Memory B cell (primary cell): ENCODE measurements at regions not wholly inside any gene's neighbourhood (a gene's known extent, or its start where the extent isn't known, plus 50 kb on each side); places are given as distances from the start of the nearest gene placed in this dataset.
"Not testable (repeated sequence)": the region's sequence is repeated elsewhere in the genome, so short reads cannot be mapped to it uniquely, and the experiment has no call there.

Experiments
- ATAC-seq: fragments of 150-1000 bp; cut with Tn5 transposase; 2 replicates; pipeline ENCODE4 v1.10.0; 2021; ENCODE audit warnings: low read depth, mild to moderate bottlenecking, moderate library complexity
- DNase-seq, 2 donors: peaks; one replicate each; pipeline ENCODE4 v3.0.0; 2022; ENCODE audit warnings: low spot score in 2 of 2
- H3K27ac Mint-ChIP-seq: one replicate; pipeline ENCODE4 v1.8.0; 2022; ENCODE audit warnings: mild to moderate bottlenecking, moderate library complexity, mixed read lengths
- H3K27me3 Mint-ChIP-seq: one replicate; pipeline ENCODE4 v1.8.0; 2022; ENCODE audit warnings: mixed read lengths
- H3K36me3 Mint-ChIP-seq: one replicate; pipeline ENCODE4 v1.8.0; 2022; ENCODE audit warnings: mild to moderate bottlenecking, mixed read lengths
- H3K4me1 Mint-ChIP-seq: one replicate; pipeline ENCODE4 v1.8.0; 2022; ENCODE audit warnings: mixed read lengths
- H3K4me3 Mint-ChIP-seq: one replicate; pipeline ENCODE4 v1.8.0; 2022; ENCODE audit warnings: mild to moderate bottlenecking, moderate library complexity, mixed read lengths
- H3K9me3 Mint-ChIP-seq: one replicate; pipeline ENCODE4 v1.8.0; 2022; ENCODE audit warnings: mixed read lengths

GRCh38 chr12:70008944-70009343, 183.9 kb downstream of the MYRFL start:
- DNase-seq, result no peak
- H3K27ac Mint-ChIP-seq, result no peak overlapping the region
- peaks cover 8% of the 10 kb centered on the region for H3K27me3 Mint-ChIP-seq
- no peak overlapping the region for H3K4me3 Mint-ChIP-seq
- peaks cover 6% of the 10 kb centered on the region for H3K36me3 Mint-ChIP-seq
- peaks cover 10% of the 10 kb centered on the region for H3K9me3 Mint-ChIP-seq
- ATAC-seq, result no peak
- no peaks in the 10 kb centered on the region for H3K4me1 Mint-ChIP-seq

- Mint-ChIP-seq H3K4me1 (no peaks in the 10 kb centered on the region), H3K27ac (no peak overlapping the region), H3K27me3 (peaks cover 8% of the 10 kb centered on the region), H3K9me3 (peaks cover 10% of the 10 kb centered on the region), H3K36me3 (peaks cover 6% of the 10 kb centered on the region), H3K4me3 (no peak overlapping the region)
- DNase-seq (no peak), ATAC-seq (no peak)
Observed at GRCh38 chr12:70011353-70011752, 186.3 kb downstream of the MYRFL start.

GRCh38 chr12:70013016-70013415, 188.0 kb downstream of the MYRFL start:
- not testable (repeated sequence) for DNase-seq, H3K27ac Mint-ChIP-seq, H3K36me3 Mint-ChIP-seq, ATAC-seq, H3K27me3 Mint-ChIP-seq, H3K9me3 Mint-ChIP-seq, H3K4me3 Mint-ChIP-seq, H3K4me1 Mint-ChIP-seq

GRCh38 chr12:70028515-70028914, 203.5 kb downstream of the MYRFL start:
- H3K27me3 Mint-ChIP-seq, result no peaks in the 10 kb centered on the region
- H3K4me3 Mint-ChIP-seq, result no peak overlapping the region
- H3K4me1 Mint-ChIP-seq, result no peaks in the 10 kb centered on the region
- no peaks in the 10 kb centered on the region for H3K36me3 Mint-ChIP-seq
- H3K27ac Mint-ChIP-seq, result no peak overlapping the region
- H3K9me3 Mint-ChIP-seq, result no peaks in the 10 kb centered on the region
- ATAC-seq, result no peak
- DNase-seq, result no peak

GRCh38 chr12:70028918-70029317, 203.9 kb downstream of the MYRFL start:
- ATAC-seq (no peak), DNase-seq (no peak)
- no peaks in the 10 kb centered on the region for H3K36me3 Mint-ChIP-seq
- no peaks in the 10 kb centered on the region for H3K4me1 Mint-ChIP-seq
- no peak overlapping the region for H3K4me3 Mint-ChIP-seq
- H3K27me3 Mint-ChIP-seq, result no peaks in the 10 kb centered on the region
- H3K27ac Mint-ChIP-seq, result no peak overlapping the region
- no peaks in the 10 kb centered on the region for H3K9me3 Mint-ChIP-seq

- no peak overlapping the region for H3K27ac Mint-ChIP-seq
- no peaks in the 10 kb centered on the region for H3K4me1 Mint-ChIP-seq
- ATAC-seq (no peak), DNase-seq (no peak)
- H3K9me3 Mint-ChIP-seq, result peaks cover 6% of the 10 kb centered on the region
- H3K4me3 Mint-ChIP-seq, result no peak overlapping the region
- H3K27me3 Mint-ChIP-seq, result no peaks in the 10 kb centered on the region
- H3K36me3 Mint-ChIP-seq, result no peaks in the 10 kb centered on the region
Observed at GRCh38 chr12:70031046-70031445, 206.0 kb downstream of the MYRFL start.

- no peaks in the 10 kb centered on the region for H3K27me3 Mint-ChIP-seq
Observed at GRCh38 chr12:70032076-70032475, 207.0 kb downstream of the MYRFL start.

GRCh38 chr12:70033310-70033709, 208.3 kb downstream of the MYRFL start:
- Mint-ChIP-seq H3K4me1 (no peaks in the 10 kb centered on the region), H3K27me3 (no peaks in the 10 kb centered on the region), H3K27ac (no peak overlapping the region), H3K36me3 (no peaks in the 10 kb centered on the region), H3K9me3 (peaks cover 6% of the 10 kb centered on the region), H3K4me3 (no peak overlapping the region)
- DNase-seq, result no peak
- ATAC-seq, result no peak

More at GRCh38 chr12:70032076-70032475, 207.0 kb downstream of the MYRFL start:
- H3K9me3 Mint-ChIP-seq, result peaks cover 6% of the 10 kb centered on the region
- no peaks in the 10 kb centered on the region for H3K4me1 Mint-ChIP-seq
- H3K36me3 Mint-ChIP-seq, result no peaks in the 10 kb centered on the region
- no peak overlapping the region for H3K4me3 Mint-ChIP-seq
- no peak overlapping the region for H3K27ac Mint-ChIP-seq
- ATAC-seq (no peak), DNase-seq (no peak)

GRCh38 chr12:70040141-70040540, 203.1 kb upstream of the CNOT2 start:
- Mint-ChIP-seq H3K27me3 (no peaks in the 10 kb centered on the region), H3K4me3 (no peak overlapping the region), H3K36me3 (no peaks in the 10 kb centered on the region), H3K27ac (no peak overlapping the region), H3K9me3 (no peaks in the 10 kb centered on the region), H3K4me1 (no peaks in the 10 kb centered on the region)
- DNase-seq, result no peak
- ATAC-seq, result no peak

- Mint-ChIP-seq H3K4me3 (no peak overlapping the region), H3K9me3 (no peaks in the 10 kb centered on the region), H3K36me3 (no peaks in the 10 kb centered on the region), H3K27me3 (no peaks in the 10 kb centered on the region), H3K4me1 (peaks cover 6% of the 10 kb centered on the region), H3K27ac (no peak overlapping the region)
- ATAC-seq, result no peak
- DNase-seq, result no peak
Observed at GRCh38 chr12:70042675-70043074, 200.6 kb upstream of the CNOT2 start.

- Mint-ChIP-seq H3K4me3 (no peak overlapping the region), H3K27ac (no peak overlapping the region), H3K4me1 (peaks cover 6% of the 10 kb centered on the region), H3K9me3 (no peaks in the 10 kb centered on the region), H3K36me3 (no peaks in the 10 kb centered on the region), H3K27me3 (no peaks in the 10 kb centered on the region)
- no peak for DNase-seq
- no peak for ATAC-seq
Observed at GRCh38 chr12:70043490-70044138, 199.6 kb upstream of the CNOT2 start.

GRCh38 chr12:70044167-70044566, 199.1 kb upstream of the CNOT2 start:
- no peaks in the 10 kb centered on the region for H3K36me3 Mint-ChIP-seq
- DNase-seq, result no peak
- H3K27ac Mint-ChIP-seq, result no peak overlapping the region
- H3K4me3 Mint-ChIP-seq, result no peak overlapping the region
- H3K27me3 Mint-ChIP-seq, result no peaks in the 10 kb centered on the region
- H3K9me3 Mint-ChIP-seq, result no peaks in the 10 kb centered on the region
- no peak for ATAC-seq
- peaks cover 6% of the 10 kb centered on the region for H3K4me1 Mint-ChIP-seq

- Mint-ChIP-seq H3K4me3 (no peak overlapping the region), H3K9me3 (no peaks in the 10 kb centered on the region), H3K27me3 (no peaks in the 10 kb centered on the region), H3K36me3 (no peaks in the 10 kb centered on the region), H3K4me1 (peaks cover 10% of the 10 kb centered on the region), H3K27ac (no peak overlapping the region)
- ATAC-seq (no peak), DNase-seq (no peak)
Observed at GRCh38 chr12:70045036-70045435, 198.2 kb upstream of the CNOT2 start.

- DNase-seq (no peak), ATAC-seq (no peak)
- Mint-ChIP-seq H3K9me3 (no peaks in the 10 kb centered on the region), H3K36me3 (no peaks in the 10 kb centered on the region), H3K27me3 (no peaks in the 10 kb centered on the region), H3K27ac (no peak overlapping the region), H3K4me3 (no peak overlapping the region), H3K4me1 (peaks cover 15% of the 10 kb centered on the region)
Observed at GRCh38 chr12:70045514-70045913, 197.7 kb upstream of the CNOT2 start.

GRCh38 chr12:70048521-70049250, 194.5 kb upstream of the CNOT2 start:
- Mint-ChIP-seq H3K27me3 (peaks cover 1% of the 10 kb centered on the region), H3K4me3 (no peak overlapping the region), H3K9me3 (no peaks in the 10 kb centered on the region), H3K27ac (no peak overlapping the region), H3K36me3 (no peaks in the 10 kb centered on the region), H3K4me1 (peaks cover 15% of the 10 kb centered on the region)
- no peak for ATAC-seq
- DNase-seq, result no peak
